Left ventricle myocardium inferior (tissue), 1 donor: ENCODE measurements at regions not wholly inside any gene's neighbourhood (a gene's known extent, or its start where the extent isn't known, plus 50 kb on each side); places are given as distances from the start of the nearest gene placed in this dataset.

Experiments used
- DNase-seq: peaks from one replicate; pipeline ENCODE4 v3.0.0-alpha.2; 2020
- H3K27ac ChIP-seq: fragments of 200-600 bp; replicated peaks from 2 replicates; pipeline ENCODE4 v1.8.0; 2021
- H3K27me3 ChIP-seq: fragments of 200-600 bp; 2 replicates; pipeline ENCODE4 v1.8.0; 2021; ENCODE audit warnings: low read depth
- H3K36me3 ChIP-seq: fragments of 200-600 bp; 2 replicates; pipeline ENCODE4 v1.8.0; 2021
- H3K4me1 ChIP-seq: fragments of 200-600 bp; 2 replicates; pipeline ENCODE4 v1.8.0; 2021
- H3K4me3 ChIP-seq: fragments of 200-600 bp; 2 replicates; pipeline ENCODE4 v1.8.0; 2021; ENCODE audit warnings: mild to moderate bottlenecking, moderate library complexity
- H3K9me3 ChIP-seq: fragments of 200-600 bp; replicated peaks from 2 replicates; pipeline ENCODE4 v1.8.0; 2021
- CTCF ChIP-seq: fragments of 200-600 bp; IDR thresholded peaks from 2 replicates; pipeline ENCODE4 v1.8.0; 2021; ENCODE audit warnings: antibody characterized with exemption, mild to moderate bottlenecking, borderline replicate concordance
- intact Hi-C: fragments of 100-400 bp; cut with micrococcal nuclease; formaldehyde crosslinking; loops from one replicate; pipeline ENCODE4 v1.11.0; 2022
- donor health status: DM: no; HTN: yes; CAD: no; lungs with severe emphysema.

DNA sequence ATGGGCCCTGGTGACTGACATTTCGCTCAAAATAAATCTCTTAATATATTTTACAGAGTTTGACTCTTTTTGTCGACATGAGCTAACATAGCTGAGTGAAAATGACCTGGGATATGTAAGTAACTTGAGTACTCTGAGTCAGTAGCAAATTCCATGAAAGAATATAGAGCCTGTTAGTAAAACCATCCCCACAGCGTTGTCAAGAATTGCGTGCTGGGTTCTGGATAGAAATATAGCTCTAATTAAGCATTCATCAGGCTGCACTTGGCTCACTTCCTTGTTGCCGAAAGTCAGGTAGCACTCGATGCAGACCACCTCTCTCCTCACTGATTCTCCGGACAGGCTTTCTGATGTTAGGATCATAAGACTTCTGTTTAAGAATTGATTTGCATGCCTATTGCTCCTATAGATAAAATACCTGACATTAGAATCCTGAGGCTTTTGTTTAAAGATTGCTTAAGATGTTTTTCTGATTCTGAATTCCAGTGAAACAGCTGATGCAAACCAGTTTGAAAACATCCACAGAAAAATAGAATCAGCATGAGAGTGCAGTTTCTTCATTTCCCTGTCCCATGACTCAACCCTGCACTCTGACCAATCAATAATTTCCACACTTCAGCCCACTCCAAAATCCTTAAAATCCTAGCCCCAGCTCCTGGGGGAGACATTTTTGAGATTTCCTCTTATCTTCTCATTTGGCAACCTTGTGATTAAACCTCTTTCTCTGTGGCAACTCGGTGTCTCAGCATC, 310.6 kb downstream of the DIRAS2 start:
- no peak overlapping the region for H3K4me3 ChIP-seq
- intact Hi-C loops: no loop called here
- no peak for TF ChIP-seq CTCF
- H3K36me3 ChIP-seq: no peaks in the 10 kb centered on the region
- H3K9me3 ChIP-seq: no peaks in the 10 kb centered on the region
- no peak overlapping the region for H3K27ac ChIP-seq
- DNase-seq: no peak
- no peaks in the 10 kb centered on the region for H3K4me1 ChIP-seq
- peaks cover 48% of the 10 kb centered on the region for H3K27me3 ChIP-seq

- H3K4me3 ChIP-seq: no peak overlapping the region
- intact Hi-C loops: no loop called here
- no peak overlapping the region for H3K27ac ChIP-seq
- no peaks in the 10 kb centered on the region for H3K9me3 ChIP-seq
- no peak for TF ChIP-seq CTCF
- H3K27me3 ChIP-seq: peaks cover 48% of the 10 kb centered on the region
- no peaks in the 10 kb centered on the region for H3K36me3 ChIP-seq
- DNase-seq: no peak
- H3K4me1 ChIP-seq: no peaks in the 10 kb centered on the region
These were observed 309.4 kb downstream of the DIRAS2 start for GRCh38 chr9:90333226-90333625.

GRCh38 chr9:90340421-90340820, 302.2 kb downstream of the DIRAS2 start:
- intact Hi-C loops: no loop called here
- Histone ChIP-seq H3K27ac (no peak overlapping the region), H3K9me3 (no peaks in the 10 kb centered on the region), H3K4me1 (no peaks in the 10 kb centered on the region), H3K4me3 (no peak overlapping the region), H3K27me3 (peaks cover 21% of the 10 kb centered on the region), H3K36me3 (no peaks in the 10 kb centered on the region)
- no peak for TF ChIP-seq CTCF
- DNase-seq: no peak

DNA sequence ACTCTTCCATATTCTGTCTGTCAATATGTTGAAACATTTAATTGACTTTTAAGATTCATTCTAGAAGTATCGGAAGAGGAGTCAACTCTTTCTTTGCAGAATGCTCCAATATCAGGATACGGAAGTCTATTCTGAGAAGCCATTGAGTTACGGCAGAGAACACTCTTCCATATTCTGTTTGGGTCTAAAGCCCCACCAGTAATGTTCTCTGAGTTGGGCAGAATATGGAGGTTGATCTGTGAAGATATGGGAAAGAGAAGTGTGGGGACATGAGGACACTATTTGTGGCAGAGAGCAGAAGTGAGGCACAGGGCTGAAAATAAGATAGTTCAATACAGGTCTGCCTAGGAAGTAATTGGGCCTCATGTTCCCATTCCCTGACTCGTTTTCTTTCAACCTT, 300.0 kb downstream of the DIRAS2 start:
- Histone ChIP-seq H3K9me3 (no peaks in the 10 kb centered on the region), H3K4me1 (no peaks in the 10 kb centered on the region)
- intact Hi-C loops: no loop called here

DNA sequence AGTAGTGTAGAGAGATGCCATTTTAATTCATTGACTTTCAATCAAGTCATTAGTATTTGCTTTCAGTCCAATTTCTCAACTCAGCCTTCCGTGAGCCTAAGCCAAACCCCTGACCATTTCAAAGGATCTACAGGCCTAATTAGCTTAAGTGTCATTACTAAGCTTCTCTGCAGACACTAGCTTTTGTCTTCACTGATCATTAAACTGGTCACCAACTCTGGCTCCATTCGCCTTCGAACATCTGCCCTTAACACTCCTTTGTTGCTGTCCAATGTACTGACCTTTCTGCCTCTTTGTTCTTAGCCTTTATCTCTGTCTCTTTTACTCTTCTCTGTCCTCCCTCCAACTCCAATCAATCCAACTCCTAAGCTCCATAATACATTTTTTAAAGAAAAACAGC, 299.3 kb downstream of the DIRAS2 start:
- DNase-seq: no peak
- H3K9me3 ChIP-seq: no peaks in the 10 kb centered on the region
- H3K4me1 ChIP-seq: no peaks in the 10 kb centered on the region
- intact Hi-C loops: no loop called here
- H3K27ac ChIP-seq: no peak overlapping the region
- TF ChIP-seq CTCF: no peak
- H3K4me3 ChIP-seq: no peak overlapping the region
- H3K27me3 ChIP-seq: peaks cover 43% of the 10 kb centered on the region
- H3K36me3 ChIP-seq: no peaks in the 10 kb centered on the region

More for the DNA sequence above, 300.0 kb downstream of the DIRAS2 start:
- TF ChIP-seq CTCF: no peak
- Histone ChIP-seq H3K36me3 (no peaks in the 10 kb centered on the region), H3K27ac (no peak overlapping the region), H3K27me3 (peaks cover 36% of the 10 kb centered on the region), H3K4me3 (no peak overlapping the region)
- DNase-seq: no peak
